ENCODE measurements at regions not wholly inside any gene's neighbourhood (a gene's known extent, or its start where the extent isn't known, plus 50 kb on each side); places are given as distances from the start of the nearest gene placed in this dataset.

GRCh38 chr9:14471041-14471440, 157.1 kb upstream of the NFIB start:
- H3K27me3 ChIP-seq (ENCODE audit: control insufficient read depth, insufficient read depth, low read length), result no peaks in the 10 kb centered on the region
- ChIA-PET POLR2A (no interaction called here), CTCF (no interaction called here)
- H3K36me3 ChIP-seq (ENCODE audit: control insufficient read depth, insufficient read depth, low read length), result no peaks in the 10 kb centered on the region
- no peak for TF ChIP-seq CTCF (IDR thresholded peaks at IDR 0.05; ENCODE audit: insufficient read depth, low read depth, low read length)
- no peak for DNase-seq (ENCODE audit: low read depth)
- H3K4me3 ChIP-seq (ENCODE audit: low read depth, low read length), result no peak overlapping the region

DNA sequence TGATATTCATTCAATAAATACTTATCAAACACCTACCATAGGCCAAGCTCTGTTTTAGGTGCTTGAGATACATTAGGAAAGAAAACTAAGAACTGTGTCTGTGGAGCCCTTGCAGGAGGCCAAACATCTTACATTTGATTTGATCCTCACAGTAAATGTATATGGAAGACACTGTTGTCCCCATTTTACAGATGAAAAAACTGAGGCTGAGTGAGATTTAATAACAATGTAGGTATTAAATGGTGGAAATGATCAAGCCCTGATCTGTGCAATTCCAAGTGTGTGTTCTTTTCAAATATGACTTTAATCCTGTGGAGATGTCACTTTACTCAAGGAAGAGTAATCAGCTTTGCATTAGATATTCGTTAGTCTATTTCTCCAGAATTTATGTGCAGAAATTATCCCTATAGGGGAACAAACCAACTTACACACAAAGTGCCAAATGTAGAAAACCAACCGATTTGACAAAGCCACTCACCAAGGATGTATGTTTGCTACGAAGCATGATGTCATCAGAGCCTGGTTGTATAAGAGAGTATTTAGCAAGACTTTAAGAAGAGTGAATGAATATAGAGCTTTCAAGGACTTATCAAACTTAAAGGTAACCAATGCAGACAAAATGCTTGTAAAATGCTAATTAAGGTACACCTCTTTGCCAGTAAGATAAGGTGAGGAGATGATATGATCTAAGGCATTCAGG, 153.9 kb upstream of the NFIB start:
- POLR2A ChIA-PET, result no interaction called here
- no peak for DNase-seq (ENCODE audit: low read depth)
- CTCF ChIA-PET, result interaction anchor here (0.7 to 0.9 kb wide), 2 partner anchors 25 to 1098 kb away, joined by 3 read pairs; no protein-coding TSS in a partner anchor

GRCh38 chr9:14466828-14467227, 152.9 kb upstream of the NFIB start:
- no peak overlapping the region for H3K4me3 ChIP-seq (ENCODE audit: low read depth, low read length)
- ChIA-PET POLR2A (no interaction called here), CTCF (interaction anchor here (1.2 kb wide), 1 partner anchor 8 kb away, joined by 7 read pairs; no protein-coding TSS in a partner anchor)
- H3K36me3 ChIP-seq (ENCODE audit: control insufficient read depth, insufficient read depth, low read length), result no peaks in the 10 kb centered on the region
- H3K27me3 ChIP-seq (ENCODE audit: control insufficient read depth, insufficient read depth, low read length), result no peaks in the 10 kb centered on the region
- no peak for TF ChIP-seq CTCF (IDR thresholded peaks at IDR 0.05; ENCODE audit: insufficient read depth, low read depth, low read length)
- no peak for DNase-seq (ENCODE audit: low read depth)

More for the DNA sequence above, 153.9 kb upstream of the NFIB start:
- no peaks in the 10 kb centered on the region for H3K27me3 ChIP-seq (ENCODE audit: control insufficient read depth, insufficient read depth, low read length)
- H3K4me3 ChIP-seq (ENCODE audit: low read depth, low read length), result no peak overlapping the region
- no peak for TF ChIP-seq CTCF (IDR thresholded peaks at IDR 0.05; ENCODE audit: insufficient read depth, low read depth, low read length)
- no peaks in the 10 kb centered on the region for H3K36me3 ChIP-seq (ENCODE audit: control insufficient read depth, insufficient read depth, low read length)

DNA sequence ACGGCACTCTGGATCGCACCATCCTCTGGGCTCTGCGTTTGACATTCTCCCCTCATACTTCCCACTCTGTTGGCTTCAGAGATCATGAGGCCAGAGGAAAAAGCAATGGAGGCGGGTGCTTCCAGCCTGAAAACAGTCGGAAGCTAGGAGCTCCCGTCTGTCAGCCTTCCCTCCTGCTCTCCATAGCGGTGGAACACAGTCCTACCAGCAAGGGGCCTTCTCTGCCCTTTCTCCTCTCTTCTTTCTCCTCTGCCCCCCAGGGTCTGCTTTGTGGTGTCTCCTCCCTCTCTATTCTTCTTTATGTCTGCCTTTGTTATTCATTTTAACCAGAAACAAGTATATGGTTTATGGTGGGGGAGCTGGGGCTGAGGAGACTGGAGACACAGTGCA, 152.5 kb upstream of the NFIB start:
- ChIA-PET CTCF (interaction anchor here (0.9 to 1.3 kb wide), 3 partner anchors 9 to 303 kb away, joined by 3 to 9 read pairs (median 7); no protein-coding TSS in a partner anchor), POLR2A (no interaction called here)
- H3K27me3 ChIP-seq (ENCODE audit: control insufficient read depth, insufficient read depth, low read length), result no peaks in the 10 kb centered on the region
- DNase-seq (ENCODE audit: low read depth), result no peak
- H3K4me3 ChIP-seq (ENCODE audit: low read depth, low read length), result no peak overlapping the region
- TF ChIP-seq CTCF (IDR thresholded peaks at IDR 0.05; ENCODE audit: insufficient read depth, low read depth, low read length), result no peak
- no peaks in the 10 kb centered on the region for H3K36me3 ChIP-seq (ENCODE audit: control insufficient read depth, insufficient read depth, low read length)

- Histone ChIP-seq H3K27me3 (ENCODE audit: control insufficient read depth, insufficient read depth, low read length) (no peaks in the 10 kb centered on the region), H3K4me3 (ENCODE audit: low read depth, low read length) (no peak overlapping the region), H3K36me3 (ENCODE audit: control insufficient read depth, insufficient read depth, low read length) (no peaks in the 10 kb centered on the region)
- ChIA-PET POLR2A (no interaction called here), CTCF (no interaction called here)
- no peak for TF ChIP-seq CTCF (IDR thresholded peaks at IDR 0.05; ENCODE audit: insufficient read depth, low read depth, low read length)
- DNase-seq (ENCODE audit: low read depth), result no peak
These were observed 149.0 kb upstream of the NFIB start for GRCh38 chr9:14462950-14463349.

Measured in BJ (cell line).